ENCODE measurements at regions not wholly inside any gene's neighbourhood (a gene's known extent, or its start where the extent isn't known, plus 50 kb on each side); places are given as distances from the start of the nearest gene placed in this dataset.

DNA sequence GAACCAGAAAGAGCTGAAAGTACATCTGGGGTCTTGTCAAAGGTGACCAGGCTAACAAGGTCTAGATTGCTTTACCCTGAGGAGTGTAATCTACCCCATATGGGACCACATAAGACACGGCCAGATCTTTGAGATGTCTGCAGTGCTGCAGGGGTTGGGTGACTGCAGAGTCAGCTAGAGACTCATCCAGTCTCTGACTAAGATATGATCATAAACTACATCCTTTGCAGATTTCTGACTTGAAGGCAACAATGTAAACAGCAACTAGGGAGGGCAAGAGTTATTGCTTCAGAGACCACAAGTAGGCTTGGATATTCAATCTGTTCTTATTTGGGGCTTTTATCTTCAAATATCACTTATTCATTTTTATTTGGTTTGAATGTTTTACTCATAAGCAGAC, 1080.5 kb upstream of the FOXG1 start:
- CTCF ChIA-PET, result no interaction called here

DNA sequence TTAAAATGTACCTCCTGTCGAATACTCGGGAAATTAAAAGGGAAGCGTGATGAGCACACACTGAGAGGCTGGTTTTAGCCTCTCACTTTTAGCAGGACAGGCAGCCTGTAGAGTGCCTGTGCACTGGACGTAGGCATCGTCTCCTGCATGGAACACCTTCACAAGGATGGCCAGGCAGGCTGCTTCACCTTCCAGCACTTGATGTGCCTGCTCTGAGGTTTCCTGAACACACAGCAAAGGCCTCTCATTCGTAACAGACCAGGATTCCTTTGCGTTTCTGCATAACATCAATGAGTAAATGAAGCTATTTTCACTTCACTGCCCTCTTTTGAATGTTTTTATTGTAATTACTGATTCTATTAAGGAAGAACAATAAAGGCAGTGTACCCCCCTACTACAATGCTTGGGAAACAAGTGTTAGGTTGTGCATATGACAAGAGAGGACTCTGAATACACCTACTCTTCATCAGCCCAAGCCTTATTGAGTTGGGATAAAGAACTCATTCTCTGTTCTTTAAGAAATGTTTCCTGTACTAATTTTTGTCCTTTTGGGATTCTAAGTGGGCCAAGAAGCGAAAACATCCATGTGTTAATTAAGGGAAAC, 1077.6 kb upstream of the FOXG1 start:
- CTCF ChIA-PET, result no interaction called here
- DNase-seq (ENCODE audit: extremely low spot score), result no peak
- TF ChIP-seq BHLHE40 (IDR thresholded peaks at IDR 0.05; ENCODE audit: borderline replicate concordance) (no peak), TARDBP (IDR thresholded peaks at IDR 0.05) (no peak), ARNT (IDR thresholded peaks at IDR 0.05) (no peak), L3MBTL2 (conservative IDR thresholded peaks at IDR 0.05) (no peak)
- POLR2A ChIA-PET, result no interaction called here

More for the DNA sequence above, 1080.5 kb upstream of the FOXG1 start:
- TF ChIP-seq TARDBP (IDR thresholded peaks at IDR 0.05), result no peak
- TF ChIP-seq L3MBTL2 (conservative IDR thresholded peaks at IDR 0.05), result no peak
- TF ChIP-seq ARNT (IDR thresholded peaks at IDR 0.05), result no peak
- no peak for TF ChIP-seq FOXK2 (IDR thresholded peaks at IDR 0.05)
- no peak for TF ChIP-seq NFRKB (IDR thresholded peaks at IDR 0.05)
- no peak for TF ChIP-seq FOXA1 (IDR thresholded peaks at IDR 0.05)
- TF ChIP-seq SP1 (IDR thresholded peaks at IDR 0.05), result no peak
- no peak for TF ChIP-seq CTBP1 (IDR thresholded peaks at IDR 0.05; ENCODE audit: borderline replicate concordance)
- no peak for TF ChIP-seq BHLHE40 (IDR thresholded peaks at IDR 0.05; ENCODE audit: borderline replicate concordance)
- no peak for TF ChIP-seq FOXM1 (IDR thresholded peaks at IDR 0.05; ENCODE audit: borderline replicate concordance)
- no peak for TF ChIP-seq SUZ12 (IDR thresholded peaks at IDR 0.05)
- TF ChIP-seq, protein P1, sequence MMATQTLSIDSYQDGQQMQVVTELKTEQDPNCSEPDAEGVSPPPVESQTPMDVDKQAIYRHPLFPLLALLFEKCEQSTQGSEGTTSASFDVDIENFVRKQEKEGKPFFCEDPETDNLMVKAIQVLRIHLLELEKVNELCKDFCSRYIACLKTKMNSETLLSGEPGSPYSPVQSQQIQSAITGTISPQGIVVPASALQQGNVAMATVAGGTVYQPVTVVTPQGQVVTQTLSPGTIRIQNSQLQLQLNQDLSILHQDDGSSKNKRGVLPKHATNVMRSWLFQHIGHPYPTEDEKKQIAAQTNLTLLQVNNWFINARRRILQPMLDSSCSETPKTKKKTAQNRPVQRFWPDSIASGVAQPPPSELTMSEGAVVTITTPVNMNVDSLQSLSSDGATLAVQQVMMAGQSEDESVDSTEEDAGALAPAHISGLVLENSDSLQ (IDR thresholded peaks at IDR 0.05), result no peak
- no peak for TF ChIP-seq HDGF (IDR thresholded peaks at IDR 0.05; ENCODE audit: borderline replicate concordance)
- no peak for TF ChIP-seq LEF1 (IDR thresholded peaks at IDR 0.05; ENCODE audit: borderline replicate concordance)
- no peak for DNase-seq (ENCODE audit: extremely low spot score)
- POLR2A ChIA-PET, result no interaction called here

DNA sequence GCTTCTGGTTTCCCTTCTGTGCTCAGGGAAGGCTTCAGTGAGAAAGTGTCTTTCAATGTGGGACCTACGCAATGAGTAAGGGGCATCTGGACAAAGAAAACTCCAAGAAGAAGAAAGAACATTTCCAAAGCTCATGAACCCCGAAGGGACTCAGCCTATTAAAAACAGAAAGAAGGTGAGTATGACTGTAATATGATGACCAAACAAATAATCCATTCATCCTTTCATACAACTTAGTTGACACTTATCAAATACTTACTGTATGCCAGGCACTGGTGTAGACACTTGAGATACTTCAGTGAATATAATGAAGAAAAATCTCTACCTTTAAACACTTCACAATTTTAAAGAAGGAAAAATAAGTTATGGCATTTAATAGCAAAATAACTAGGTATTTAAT, 1054.2 kb upstream of the FOXG1 start:
- CTCF ChIA-PET, result no interaction called here
- no peak for DNase-seq (ENCODE audit: extremely low spot score)
- no peak for TF ChIP-seq FOXK2 (IDR thresholded peaks at IDR 0.05)
- no peak for TF ChIP-seq HDGF (IDR thresholded peaks at IDR 0.05; ENCODE audit: borderline replicate concordance)
- no peak for TF ChIP-seq SUZ12 (IDR thresholded peaks at IDR 0.05)
- TF ChIP-seq ELF4 (IDR thresholded peaks at IDR 0.05), result no peak
- TF ChIP-seq FOXM1 (IDR thresholded peaks at IDR 0.05; ENCODE audit: borderline replicate concordance), result no peak
- TF ChIP-seq, protein P1 (IDR thresholded peaks at IDR 0.05), result no peak
- no peak for TF ChIP-seq NFRKB (IDR thresholded peaks at IDR 0.05)
- TF ChIP-seq CTBP1 (IDR thresholded peaks at IDR 0.05; ENCODE audit: borderline replicate concordance), result no peak
- no peak for TF ChIP-seq ZNF384 (IDR thresholded peaks at IDR 0.05)
- no peak for TF ChIP-seq BHLHE40 (IDR thresholded peaks at IDR 0.05; ENCODE audit: borderline replicate concordance)
- POLR2A ChIA-PET, result no interaction called here

DNA sequence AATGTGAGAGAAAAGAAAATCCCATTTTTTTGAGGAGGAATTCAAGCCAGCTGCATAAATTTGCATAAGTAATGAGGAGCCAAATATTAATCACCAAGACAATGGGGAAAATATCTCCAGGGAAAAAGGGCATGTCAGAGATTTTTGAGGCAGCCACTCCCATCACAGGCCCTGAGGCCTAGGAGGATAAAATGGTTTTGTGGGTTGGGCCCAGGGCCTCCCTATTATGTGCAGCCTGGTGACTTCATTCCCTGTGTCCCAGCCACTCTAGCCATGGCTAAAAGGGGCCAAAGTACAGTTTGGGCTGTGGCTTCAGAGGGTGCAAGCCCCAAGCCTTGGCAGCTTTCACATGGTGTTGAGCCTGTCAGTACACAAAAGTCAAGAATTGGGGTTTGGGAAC, 1051.0 kb upstream of the FOXG1 start:
- ChIA-PET CTCF (no interaction called here), POLR2A (no interaction called here)
- no peak for DNase-seq (ENCODE audit: extremely low spot score)
- TF ChIP-seq LEF1 (IDR thresholded peaks at IDR 0.05; ENCODE audit: borderline replicate concordance) (no peak), BHLHE40 (IDR thresholded peaks at IDR 0.05; ENCODE audit: borderline replicate concordance) (no peak), ARNT (IDR thresholded peaks at IDR 0.05) (no peak), SUZ12 (IDR thresholded peaks at IDR 0.05) (no peak), L3MBTL2 (conservative IDR thresholded peaks at IDR 0.05) (no peak), CTBP1 (IDR thresholded peaks at IDR 0.05; ENCODE audit: borderline replicate concordance) (no peak), FOXK2 (IDR thresholded peaks at IDR 0.05) (no peak), ZNF384 (IDR thresholded peaks at IDR 0.05) (no peak), FOXM1 (IDR thresholded peaks at IDR 0.05; ENCODE audit: borderline replicate concordance) (no peak), SP1 (IDR thresholded peaks at IDR 0.05) (no peak), ELF4 (IDR thresholded peaks at IDR 0.05) (no peak), FOXA1 (IDR thresholded peaks at IDR 0.05) (no peak), TARDBP (IDR thresholded peaks at IDR 0.05) (no peak), NFRKB (IDR thresholded peaks at IDR 0.05) (no peak), HDGF (IDR thresholded peaks at IDR 0.05; ENCODE audit: borderline replicate concordance) (no peak)
- TF ChIP-seq, protein P1 (IDR thresholded peaks at IDR 0.05), result no peak

DNA sequence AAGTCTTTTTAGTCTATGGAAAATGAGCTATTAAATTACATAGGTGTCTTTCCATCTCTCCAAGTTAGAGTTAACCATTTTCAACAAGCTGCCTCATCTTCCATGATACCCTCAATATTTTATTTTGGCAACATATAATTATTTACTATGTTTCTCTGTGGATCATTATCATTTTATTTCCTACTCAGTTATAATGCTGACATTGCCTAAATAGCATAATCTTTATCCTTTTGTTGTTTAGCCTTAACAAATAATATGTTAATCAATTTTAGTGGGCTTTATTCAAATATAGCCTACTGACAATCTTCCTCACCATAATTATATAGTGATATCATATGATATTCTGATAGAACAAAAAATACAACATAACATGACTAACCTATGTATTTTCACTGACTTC, 1044.8 kb upstream of the FOXG1 start:
- POLR2A ChIA-PET, result no interaction called here
- CTCF ChIA-PET, result no interaction called here
- DNase-seq (ENCODE audit: extremely low spot score), result no peak
- TF ChIP-seq, protein P1 (IDR thresholded peaks at IDR 0.05), result no peak
- TF ChIP-seq ELF4 (IDR thresholded peaks at IDR 0.05) (no peak), TARDBP (IDR thresholded peaks at IDR 0.05) (no peak), FOXA1 (IDR thresholded peaks at IDR 0.05) (no peak)

DNA sequence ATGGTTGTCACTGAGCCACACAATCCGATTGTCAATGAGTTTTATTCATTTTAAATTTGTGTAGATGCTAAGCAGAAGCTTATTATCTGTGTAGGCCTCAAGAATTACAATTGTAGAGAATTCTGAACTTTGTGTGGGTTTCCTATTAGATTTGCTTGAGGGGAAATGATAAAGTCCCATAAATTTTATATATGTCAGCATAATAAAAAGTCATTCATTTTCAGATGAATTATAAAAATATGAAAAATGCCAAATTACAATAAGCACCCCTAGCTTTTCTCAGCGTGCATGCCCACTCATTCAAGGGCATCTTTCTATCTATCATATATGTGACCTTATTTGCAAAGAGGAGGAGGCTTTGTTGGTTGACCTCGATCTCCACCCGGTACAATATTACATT, 1041.1 kb upstream of the FOXG1 start:
- no peak for DNase-seq (ENCODE audit: extremely low spot score)
- CTCF ChIA-PET, result no interaction called here
- POLR2A ChIA-PET, result no interaction called here
- TF ChIP-seq SP1 (IDR thresholded peaks at IDR 0.05) (no peak), LEF1 (IDR thresholded peaks at IDR 0.05; ENCODE audit: borderline replicate concordance) (no peak), FOXK2 (IDR thresholded peaks at IDR 0.05) (no peak), CTBP1 (IDR thresholded peaks at IDR 0.05; ENCODE audit: borderline replicate concordance) (no peak), FOXA1 (IDR thresholded peaks at IDR 0.05) (no peak)

Measured in HEK293T (cell line).